ENCODE measurements at regions not wholly inside any gene's neighbourhood (a gene's known extent, or its start where the extent isn't known, plus 50 kb on each side); places are given as distances from the start of the nearest gene placed in this dataset.

GRCh38 chr6:217048-217659 is 75.1 kb upstream of the DUSP22 start:
- peak; percentile 33 for DNase-seq

DNA sequence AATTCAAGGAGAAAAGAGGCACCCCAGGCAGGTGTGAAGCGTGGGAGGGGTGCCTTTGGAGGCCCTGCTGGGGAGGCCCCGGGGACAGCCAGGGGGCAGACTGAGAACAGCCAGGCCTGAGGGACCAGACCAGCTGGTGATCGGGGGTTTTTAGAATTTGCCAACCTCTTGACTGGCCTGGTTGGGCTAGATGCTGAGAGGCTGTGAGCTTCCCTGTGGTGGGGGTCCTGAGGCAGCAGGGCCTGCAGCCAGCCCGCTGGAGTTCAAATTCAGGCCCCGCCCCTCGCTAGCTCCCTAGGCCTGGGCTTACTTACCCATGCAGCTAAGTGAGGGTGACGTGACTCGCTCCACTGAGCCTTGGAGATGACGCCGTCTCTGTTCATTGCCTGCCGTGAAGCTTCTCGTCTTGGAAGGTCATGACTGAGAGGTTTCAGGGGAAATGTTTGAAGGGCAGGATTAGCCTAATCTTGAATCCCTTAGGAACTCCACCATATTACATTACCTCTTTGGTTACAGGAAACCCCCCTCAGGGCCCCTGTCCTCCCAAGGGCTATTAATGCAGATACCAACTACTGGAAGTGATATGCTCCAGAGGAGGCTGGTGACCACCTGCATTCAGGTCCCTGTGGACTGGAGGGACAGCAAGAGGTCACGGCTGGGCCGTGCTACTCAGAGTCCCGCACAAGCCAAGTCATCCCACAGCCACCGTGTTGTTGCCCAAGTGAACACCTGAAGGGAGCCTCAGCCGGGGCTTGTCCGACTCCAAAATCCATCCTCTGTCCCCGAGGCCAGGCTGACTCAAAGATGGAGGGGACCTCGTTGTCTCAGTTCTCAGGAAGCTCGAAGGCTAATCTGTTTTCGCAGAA is 73.9 kb upstream of the DUSP22 start:
- no peak for TF ChIP-seq CTCF (IDR thresholded peaks at IDR 0.05)
- H3K4me1 ChIP-seq: no peaks in the 10 kb centered on the region
- DNase-seq: no peak
- intact Hi-C loops (cut with DNase I): no loop called here
- H3K27me3 ChIP-seq: no peaks in the 10 kb centered on the region
- H3K9ac ChIP-seq (ENCODE audit: low read depth in 2 of 2, low read length in 2 of 2): no peak overlapping the region
- no peak overlapping the region for H3K27ac ChIP-seq
- H3K4me3 ChIP-seq: no peak overlapping the region
- H3K9me3 ChIP-seq: no peaks in the 10 kb centered on the region
- H3K36me3 ChIP-seq: no peaks in the 10 kb centered on the region

More at GRCh38 chr6:217048-217659, 75.1 kb upstream of the DUSP22 start:
- Histone ChIP-seq H3K27ac (no peak overlapping the region), H3K4me1 (no peaks in the 10 kb centered on the region), H3K9me3 (no peaks in the 10 kb centered on the region), H3K27me3 (no peaks in the 10 kb centered on the region), H3K4me3 (no peak overlapping the region), H3K36me3 (no peaks in the 10 kb centered on the region), H3K9ac (ENCODE audit: low read depth in 2 of 2, low read length in 2 of 2) (no peak overlapping the region)
- intact Hi-C loops (cut with DNase I): no loop called here
- TF ChIP-seq CTCF (IDR thresholded peaks at IDR 0.05): peak; percentile 21

- H3K27ac ChIP-seq: no peak overlapping the region
- H3K27me3 ChIP-seq: no peaks in the 10 kb centered on the region
- intact Hi-C loops (cut with DNase I): no loop called here
- DNase-seq: no peak
- no peak overlapping the region for H3K4me3 ChIP-seq
- TF ChIP-seq CTCF (IDR thresholded peaks at IDR 0.05): no peak
- H3K9me3 ChIP-seq: no peaks in the 10 kb centered on the region
- H3K4me1 ChIP-seq: no peaks in the 10 kb centered on the region
- H3K9ac ChIP-seq (ENCODE audit: low read depth in 2 of 2, low read length in 2 of 2): no peak overlapping the region
- no peaks in the 10 kb centered on the region for H3K36me3 ChIP-seq
Measured at GRCh38 chr6:219019-219570, 73.2 kb upstream of the DUSP22 start.

DNA sequence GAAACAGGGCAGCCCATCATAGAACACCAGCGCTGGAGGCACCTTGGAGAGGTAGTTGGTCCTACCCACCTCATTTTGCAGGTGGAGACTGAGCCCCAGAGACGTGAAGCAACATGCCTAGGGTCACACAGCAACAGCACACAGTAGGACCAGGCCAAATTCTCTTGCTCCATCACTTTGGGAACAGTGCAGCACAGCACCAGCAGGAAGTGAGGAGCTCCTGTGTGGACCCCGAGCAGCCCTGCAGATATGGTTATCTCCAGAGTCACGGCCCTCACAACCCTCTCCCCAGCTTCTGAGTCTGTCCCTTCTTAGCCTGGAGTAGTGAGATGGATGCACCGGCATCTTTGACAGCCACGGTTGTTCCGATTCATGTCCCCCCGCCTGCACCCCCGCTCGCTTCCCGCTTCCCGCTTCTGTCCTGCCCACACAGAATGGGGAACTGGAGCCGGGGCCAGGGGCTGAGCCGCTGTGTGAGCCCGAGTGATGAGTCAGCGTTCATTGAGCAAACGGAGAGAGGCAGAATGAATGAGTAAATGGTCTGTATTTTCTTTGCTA is 72.6 kb upstream of the DUSP22 start:
- H3K9me3 ChIP-seq: no peaks in the 10 kb centered on the region
- no peak for TF ChIP-seq CTCF (IDR thresholded peaks at IDR 0.05)
- no peaks in the 10 kb centered on the region for H3K36me3 ChIP-seq
- no peaks in the 10 kb centered on the region for H3K4me1 ChIP-seq
- no peak overlapping the region for H3K4me3 ChIP-seq
- no peak for DNase-seq
- H3K9ac ChIP-seq (ENCODE audit: low read depth in 2 of 2, low read length in 2 of 2): peak overlapping the region in 1 of 2 donors; percentile 12
- no peaks in the 10 kb centered on the region for H3K27me3 ChIP-seq
- H3K27ac ChIP-seq: no peak overlapping the region
- intact Hi-C loops (cut with DNase I): no loop called here

- H3K4me3 ChIP-seq: no peak overlapping the region
- H3K9me3 ChIP-seq: no peaks in the 10 kb centered on the region
- H3K36me3 ChIP-seq: no peaks in the 10 kb centered on the region
- H3K27me3 ChIP-seq: no peaks in the 10 kb centered on the region
- no peak overlapping the region for H3K9ac ChIP-seq (ENCODE audit: low read depth in 2 of 2, low read length in 2 of 2)
- H3K27ac ChIP-seq: no peak overlapping the region
- DNase-seq: no peak
- intact Hi-C loops (cut with DNase I): no loop called here
- TF ChIP-seq CTCF (IDR thresholded peaks at IDR 0.05): no peak
- H3K4me1 ChIP-seq: no peaks in the 10 kb centered on the region
Measured at GRCh38 chr6:220312-220711, 72.0 kb upstream of the DUSP22 start.

All from colonic mucosa (tissue), 4 donors.